ENCODE measurements at regions not wholly inside any gene's neighbourhood (a gene's known extent, or its start where the extent isn't known, plus 50 kb on each side); places are given as distances from the start of the nearest gene placed in this dataset.

GRCh38 chr6:50102676-50103075 lies 52.9 kb upstream of the DEFB112 start:
- H3K4me1 ChIP-seq = no peaks in the 10 kb centered on the region
- intact Hi-C loops (cut with DNase I) = no loop called here
- no peak for TF ChIP-seq CTCF (IDR thresholded peaks at IDR 0.05)

GRCh38 chr6:50110587-50110986 lies 60.9 kb upstream of the DEFB112 start:
- H3K27me3 ChIP-seq = peaks cover 0 to 4% (median 0%) of the 10 kb centered on the region in 7 donors
- TF ChIP-seq CTCF (IDR thresholded peaks at IDR 0.05) = no peak
- no peak overlapping the region for H3K27ac ChIP-seq
- no peaks in the 10 kb centered on the region for H3K36me3 ChIP-seq
- DNase-seq (no peak), ATAC-seq (no peak)
- H3K4me1 ChIP-seq = no peaks in the 10 kb centered on the region
- H3K9me3 ChIP-seq = no peaks in the 10 kb centered on the region
- 85 to 86% methylated on average over 2 of the region's 2 CpGs for WGBS, 2 donors
- no peak overlapping the region for H3K4me3 ChIP-seq
- intact Hi-C loops (cut with DNase I) = no loop called here

More at GRCh38 chr6:50102676-50103075, 52.9 kb upstream of the DEFB112 start:
- DNase-seq (no peak), ATAC-seq (no peak)
- Histone ChIP-seq H3K4me3 (no peak overlapping the region), H3K27ac (no peak overlapping the region), H3K36me3 (no peaks in the 10 kb centered on the region), H3K9me3 (peaks cover 0 to 3% (median 0%) of the 10 kb centered on the region in 11 donors), H3K27me3 (no peaks in the 10 kb centered on the region)

- no peak overlapping the region for H3K27ac ChIP-seq
- intact Hi-C loops (cut with DNase I) = no loop called here
- ATAC-seq (no peak), DNase-seq (no peak)
- H3K4me1 ChIP-seq = no peaks in the 10 kb centered on the region
- no peaks in the 10 kb centered on the region for H3K36me3 ChIP-seq
- no peak overlapping the region for H3K4me3 ChIP-seq
- peaks cover 0 to 4% (median 0%) of the 10 kb centered on the region in 7 donors for H3K27me3 ChIP-seq
- WGBS, 2 donors = 48 to 54% methylated on average over 8 of the region's 8 CpGs
- H3K9me3 ChIP-seq = no peaks in the 10 kb centered on the region
- TF ChIP-seq CTCF (IDR thresholded peaks at IDR 0.05) = no peak
These were observed 63.5 kb upstream of the DEFB112 start for GRCh38 chr6:50112981-50113857.

GRCh38 chr6:50116390-50116789 lies 66.7 kb upstream of the DEFB112 start:
- intact Hi-C loops (cut with DNase I) = no loop called here
- H3K36me3 ChIP-seq = no peaks in the 10 kb centered on the region
- WGBS, 2 donors = 45 to 47% methylated on average over 2 of the region's 2 CpGs
- DNase-seq = no peak
- ATAC-seq = no peak
- no peaks in the 10 kb centered on the region for H3K4me1 ChIP-seq
- H3K27ac ChIP-seq = no peak overlapping the region
- no peaks in the 10 kb centered on the region for H3K9me3 ChIP-seq
- H3K27me3 ChIP-seq = peaks cover 0 to 4% (median 0%) of the 10 kb centered on the region in 7 donors
- no peak overlapping the region for H3K4me3 ChIP-seq
- no peak for TF ChIP-seq CTCF (IDR thresholded peaks at IDR 0.05)
